Psoas muscle (tissue), 7 donors: ENCODE measurements at regions not wholly inside any gene's neighbourhood (a gene's known extent, or its start where the extent isn't known, plus 50 kb on each side); places are given as distances from the start of the nearest gene placed in this dataset.

Source experiments
- ATAC-seq, 4 donors: fragments of 200-7000 bp; cut with Tn5 transposase; one replicate each; pipeline ENCODE4 v1.9.1; 2020; ENCODE audit warnings: moderate library complexity in 3 of 4, mild to moderate bottlenecking in 2 of 4
- DNase-seq, 2 donors: peaks; one replicate each; pipeline ENCODE4 v3.0.0-alpha.2; 2020
- H3K27ac ChIP-seq: fragments of 200-600 bp; one replicate; pipeline ENCODE4 v1.8.0; 2022
- H3K27me3 ChIP-seq, 3 donors: fragments of 200-600 bp in 1 of 3; one replicate each; pipeline versions ENCODE4 v1.6.1 to v1.8.0; 2013 to 2022; ENCODE audit warnings: low read length in 2 of 3, mild to moderate bottlenecking in 2 of 3, moderate library complexity in 1 of 3; ENCODE audit not compliant: insufficient read depth in 3 of 3
- H3K36me3 ChIP-seq, 2 donors: fragments of 200-600 bp in 1 of 2; one replicate each; pipeline versions ENCODE4 v1.6.1 to v1.8.0; 2013 to 2022; ENCODE audit warnings: low read depth in 1 of 2, mild to moderate bottlenecking in 1 of 2, moderate library complexity in 1 of 2; ENCODE audit not compliant: insufficient read depth in 1 of 2
- H3K4me1 ChIP-seq: fragments of 200-600 bp; one replicate; pipeline ENCODE4 v1.8.0; 2022
- H3K4me3 ChIP-seq: fragments of 200-600 bp; one replicate; pipeline ENCODE4 v1.8.0; 2022; ENCODE audit warnings: mild to moderate bottlenecking
- H3K9me3 ChIP-seq: fragments of 200-600 bp; one replicate; pipeline ENCODE4 v1.8.0; 2022
- WGBS, 3 donors: extraction: QIAGEN DNeasy Blood & Tissue Kit; methylation state at CpG; one replicate each; pipeline versions ENCODE4 v1.1.6 to v1.1.7; 2013; 5-methylcytosine and 5-hydroxymethylcytosine counted together
- intact Hi-C, 2 donors: fragments of 100-400 bp; cut with DNase I; formaldehyde crosslinking; loops; one replicate each; pipeline versions ENCODE4 v1.11.0 to v1.14.2; 2022
- TF ChIP-seq, protein P1 (sequence below): fragments of 200-600 bp; IDR thresholded peaks from one replicate; pipeline ENCODE4 v1.8.0; 2022; ENCODE audit warnings: antibody characterized with exemption
- donor health status: healthy with polysubstance abuse.
- donor health status: DM: no; HTN: no; CAD: no; lungs with moderate emphysema.
- donor health status: Bipolar disorder and iron deficiency.
- donor health status: healthy.
- donor health status: DM: yes; HTN: yes; CAD: no.
- donor health status: DM: no; HTN: no; CAD: no.
- donor health status: DM: yes; HTN: yes; CAD: no.

DNA sequence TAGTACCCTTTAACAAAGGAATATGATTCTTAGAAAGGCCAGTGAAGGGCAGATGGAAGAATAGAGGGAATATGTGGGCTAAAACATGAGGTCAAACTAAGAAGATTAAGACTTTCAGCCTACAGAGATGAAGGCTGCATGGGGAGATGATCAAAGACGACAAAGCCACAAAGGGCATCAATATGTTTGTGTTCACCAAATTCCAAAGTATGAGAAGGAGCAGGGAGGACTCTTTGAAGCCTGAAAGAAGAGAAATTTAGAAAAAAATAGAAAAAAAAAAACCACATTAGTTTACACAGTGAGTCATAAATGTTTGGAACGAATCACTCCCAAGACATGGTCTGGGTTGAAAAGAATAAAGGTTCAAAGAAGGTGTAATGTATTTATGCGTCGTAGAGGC lies 131.8 kb downstream of the NEDD1 start:
- Histone ChIP-seq H3K27ac (no peak overlapping the region), H3K36me3 (no peaks in the 10 kb centered on the region), H3K4me3 (no peak overlapping the region), H3K9me3 (no peaks in the 10 kb centered on the region), H3K4me1 (no peaks in the 10 kb centered on the region), H3K27me3 (peaks cover 0 to 4% (median 0%) of the 10 kb centered on the region in 3 donors)
- DNase-seq (no peak), ATAC-seq (no peak)
- WGBS, 3 donors: 81 to 85% (median 82%) methylated on average over 4 of the region's 4 CpGs
- TF ChIP-seq, protein P1, sequence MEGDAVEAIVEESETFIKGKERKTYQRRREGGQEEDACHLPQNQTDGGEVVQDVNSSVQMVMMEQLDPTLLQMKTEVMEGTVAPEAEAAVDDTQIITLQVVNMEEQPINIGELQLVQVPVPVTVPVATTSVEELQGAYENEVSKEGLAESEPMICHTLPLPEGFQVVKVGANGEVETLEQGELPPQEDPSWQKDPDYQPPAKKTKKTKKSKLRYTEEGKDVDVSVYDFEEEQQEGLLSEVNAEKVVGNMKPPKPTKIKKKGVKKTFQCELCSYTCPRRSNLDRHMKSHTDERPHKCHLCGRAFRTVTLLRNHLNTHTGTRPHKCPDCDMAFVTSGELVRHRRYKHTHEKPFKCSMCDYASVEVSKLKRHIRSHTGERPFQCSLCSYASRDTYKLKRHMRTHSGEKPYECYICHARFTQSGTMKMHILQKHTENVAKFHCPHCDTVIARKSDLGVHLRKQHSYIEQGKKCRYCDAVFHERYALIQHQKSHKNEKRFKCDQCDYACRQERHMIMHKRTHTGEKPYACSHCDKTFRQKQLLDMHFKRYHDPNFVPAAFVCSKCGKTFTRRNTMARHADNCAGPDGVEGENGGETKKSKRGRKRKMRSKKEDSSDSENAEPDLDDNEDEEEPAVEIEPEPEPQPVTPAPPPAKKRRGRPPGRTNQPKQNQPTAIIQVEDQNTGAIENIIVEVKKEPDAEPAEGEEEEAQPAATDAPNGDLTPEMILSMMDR: no peak
- intact Hi-C loops: no loop called here

DNA sequence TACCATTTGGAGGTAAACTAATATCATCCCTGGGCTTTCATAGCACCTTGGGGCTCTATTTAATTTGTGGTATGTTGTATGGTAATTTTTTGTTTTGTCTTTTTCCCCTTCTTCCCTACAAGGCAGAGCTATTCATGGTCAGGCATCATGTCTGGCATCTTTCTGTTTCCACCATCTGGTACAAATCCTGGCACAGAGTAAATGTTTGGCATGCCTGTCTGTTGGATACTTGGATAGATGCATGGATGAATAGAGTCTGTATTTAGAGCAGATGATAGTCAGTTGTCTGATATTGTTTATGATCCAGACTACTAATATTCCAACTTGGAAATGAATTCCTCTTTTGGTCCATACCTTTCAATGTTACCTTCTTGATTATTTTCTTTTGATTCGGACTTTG lies 139.8 kb downstream of the NEDD1 start:
- Histone ChIP-seq H3K27ac (no peak overlapping the region), H3K4me3 (no peak overlapping the region), H3K27me3 (no peaks in the 10 kb centered on the region), H3K4me1 (no peaks in the 10 kb centered on the region), H3K36me3 (no peaks in the 10 kb centered on the region), H3K9me3 (no peaks in the 10 kb centered on the region)
- TF ChIP-seq, protein P1: no peak
- WGBS, 3 donors: 91 to 93% (median 91%) methylated on average over 1 of the region's 1 CpG
- ATAC-seq (no peak), DNase-seq (no peak)
- intact Hi-C loops: no loop called here

DNA sequence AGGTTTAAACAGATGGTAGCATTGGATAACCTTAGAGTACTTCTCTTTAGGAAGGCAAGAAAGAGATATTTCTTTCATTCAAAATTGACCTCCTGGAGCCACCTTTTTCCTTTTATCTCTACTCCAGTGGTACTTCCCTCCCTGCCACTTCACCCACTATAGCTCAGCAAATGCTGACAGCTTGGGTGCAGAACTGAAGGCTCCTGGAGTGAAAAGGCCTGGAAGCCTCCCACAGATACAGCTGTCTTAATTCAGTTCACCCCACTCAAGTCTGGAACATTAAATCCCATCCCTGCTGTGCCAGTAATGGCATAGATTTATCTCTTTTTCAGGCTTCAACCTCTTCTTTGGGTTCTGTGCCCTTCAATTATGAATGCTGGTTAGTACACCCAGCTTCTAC lies 140.3 kb downstream of the NEDD1 start:
- TF ChIP-seq, protein P1: no peak
- intact Hi-C loops: no loop called here
- Histone ChIP-seq H3K9me3 (no peaks in the 10 kb centered on the region), H3K27ac (no peak overlapping the region), H3K4me3 (no peak overlapping the region), H3K27me3 (no peaks in the 10 kb centered on the region), H3K36me3 (no peaks in the 10 kb centered on the region), H3K4me1 (no peaks in the 10 kb centered on the region)
- ATAC-seq (no peak), DNase-seq (no peak)

DNA sequence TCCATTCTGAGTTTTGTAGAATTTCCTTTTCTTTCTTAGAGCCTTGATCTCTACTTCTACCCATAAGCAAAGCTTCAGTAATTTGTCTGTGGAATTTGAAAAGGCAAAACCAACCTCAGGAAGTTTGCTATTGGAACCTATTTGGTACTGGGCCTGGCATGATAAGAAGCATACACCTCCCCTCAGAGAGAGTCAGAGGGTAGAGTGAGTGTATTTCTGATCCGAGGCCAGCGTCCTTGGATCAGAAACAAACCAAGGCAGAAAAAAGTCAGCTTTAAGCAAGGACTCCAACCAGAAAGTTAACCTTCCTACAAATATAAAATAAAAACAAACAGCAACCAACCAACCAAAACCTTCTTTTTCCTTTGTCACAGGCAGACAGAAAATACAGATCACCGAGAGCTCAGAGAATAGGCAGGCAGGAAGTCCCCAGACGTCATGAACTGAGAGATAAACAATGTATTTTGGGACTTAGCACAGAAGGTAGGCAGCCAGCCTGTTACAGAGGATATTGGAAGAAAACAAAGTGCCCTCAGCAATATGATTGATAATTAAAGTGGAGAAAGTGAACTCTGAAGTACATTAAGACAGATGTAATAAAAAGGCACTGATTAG lies 141.5 kb downstream of the NEDD1 start:
- WGBS, 3 donors: 47 to 61% (median 60%) methylated on average over 4 of the region's 4 CpGs
- no peaks in the 10 kb centered on the region for H3K36me3 ChIP-seq
- no peaks in the 10 kb centered on the region for H3K4me1 ChIP-seq
- no peak for ATAC-seq
- no peaks in the 10 kb centered on the region for H3K9me3 ChIP-seq
- intact Hi-C loops: no loop called here
- no peak overlapping the region for H3K4me3 ChIP-seq
- DNase-seq: no peak
- H3K27me3 ChIP-seq: no peaks in the 10 kb centered on the region
- no peak overlapping the region for H3K27ac ChIP-seq
- TF ChIP-seq, protein P1: no peak

DNA sequence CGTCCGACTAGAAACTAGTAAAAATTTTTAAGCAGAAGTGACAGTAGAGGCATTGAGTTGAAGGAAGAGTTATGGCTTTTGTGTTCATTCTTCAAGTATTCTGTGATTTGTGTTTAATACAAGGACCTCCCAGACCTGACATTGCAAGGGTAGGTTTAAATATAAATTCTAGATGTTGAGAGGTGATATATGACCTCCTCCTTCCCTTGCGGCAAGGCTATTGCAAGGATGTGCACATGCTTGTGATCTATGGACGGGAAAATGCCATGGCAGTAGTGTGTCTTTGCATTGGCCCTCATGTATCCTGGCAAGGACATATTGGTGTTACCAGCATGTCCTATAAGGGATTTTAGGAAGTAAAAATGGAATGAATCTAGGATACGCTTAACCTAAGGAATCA lies 143.5 kb downstream of the NEDD1 start:
- DNase-seq (no peak), ATAC-seq (no peak)
- WGBS, 3 donors: 61 to 81% (median 67%) methylated on average over 5 of the region's 5 CpGs
- H3K4me1 ChIP-seq: no peaks in the 10 kb centered on the region
- no peak overlapping the region for H3K4me3 ChIP-seq
- TF ChIP-seq, protein P1: no peak
- H3K27me3 ChIP-seq: no peaks in the 10 kb centered on the region
- no peaks in the 10 kb centered on the region for H3K9me3 ChIP-seq
- intact Hi-C loops: no loop called here
- no peak overlapping the region for H3K27ac ChIP-seq
- H3K36me3 ChIP-seq: no peaks in the 10 kb centered on the region
